Thoracic aorta (tissue), 2 donors: ENCODE measurements at regions not wholly inside any gene's neighbourhood (a gene's known extent, or its start where the extent isn't known, plus 50 kb on each side); places are given as distances from the start of the nearest gene placed in this dataset.
A peak's percentile ranks its signal among the peaks of the same experiment; 100 is the strongest.

Experiments
- ATAC-seq: fragments of 150-250 bp; one replicate; pipeline ENCODE4 v1.8.0; 2017; ENCODE audit warnings: low read depth; ENCODE audit not compliant: insufficient number of reproducible peaks, low FRiP score
- DNase-seq: peaks from one replicate; pipeline ENCODE4 v3.0.0-alpha.2; 2020; ENCODE audit warnings: low spot score
- H3K27ac ChIP-seq, 2 donors: fragments of 200-600 bp; sonication (generic); 1 replicate in 1 of 2; 2 replicates in 1 of 2; pipeline ENCODE4 v1.5.1; 2016; ENCODE audit warnings: mild to moderate bottlenecking in 2 of 2, moderate library complexity in 2 of 2
- H3K27me3 ChIP-seq: fragments of 200-600 bp; sonication (generic); replicated peaks from 2 replicates; pipeline ENCODE4 v1.6.0; 2016; ENCODE audit warnings: mild to moderate bottlenecking; ENCODE audit not compliant: insufficient read depth
- H3K36me3 ChIP-seq: fragments of 200-600 bp; sonication (generic); one replicate; pipeline ENCODE4 v1.5.1; 2016
- H3K4me1 ChIP-seq, 2 donors: fragments of 200-600 bp; sonication (generic); 1 replicate in 1 of 2; 2 replicates in 1 of 2; pipeline versions ENCODE4 v1.5.1 to v1.6.0; 2016; ENCODE audit warnings: low read depth in 2 of 2, mild to moderate bottlenecking in 1 of 2; ENCODE audit not compliant: control insufficient read depth in 1 of 2
- H3K4me3 ChIP-seq: fragments of 200-600 bp; sonication (generic); 2 replicates; pipeline ENCODE4 v1.5.1; 2016; ENCODE audit warnings: mild to moderate bottlenecking
- H3K9me3 ChIP-seq: fragments of 200-600 bp; sonication (generic); 2 replicates; pipeline ENCODE4 v1.5.1; 2016
- TF ChIP-seq, protein P1 (sequence below): fragments of 200-600 bp; sonication (generic); IDR thresholded peaks from one replicate; pipeline ENCODE4 v1.5.1; 2019; ENCODE audit warnings: antibody characterized with exemption

GRCh38 chr14:101481557-101481956 is 79.7 kb upstream of the DIO3 start:
- peaks cover 3% of the 10 kb centered on the region for H3K9me3 ChIP-seq
- no peak overlapping the region for H3K4me3 ChIP-seq
- H3K27me3 ChIP-seq = no peaks in the 10 kb centered on the region
- ATAC-seq = no peak
- TF ChIP-seq, protein P1, sequence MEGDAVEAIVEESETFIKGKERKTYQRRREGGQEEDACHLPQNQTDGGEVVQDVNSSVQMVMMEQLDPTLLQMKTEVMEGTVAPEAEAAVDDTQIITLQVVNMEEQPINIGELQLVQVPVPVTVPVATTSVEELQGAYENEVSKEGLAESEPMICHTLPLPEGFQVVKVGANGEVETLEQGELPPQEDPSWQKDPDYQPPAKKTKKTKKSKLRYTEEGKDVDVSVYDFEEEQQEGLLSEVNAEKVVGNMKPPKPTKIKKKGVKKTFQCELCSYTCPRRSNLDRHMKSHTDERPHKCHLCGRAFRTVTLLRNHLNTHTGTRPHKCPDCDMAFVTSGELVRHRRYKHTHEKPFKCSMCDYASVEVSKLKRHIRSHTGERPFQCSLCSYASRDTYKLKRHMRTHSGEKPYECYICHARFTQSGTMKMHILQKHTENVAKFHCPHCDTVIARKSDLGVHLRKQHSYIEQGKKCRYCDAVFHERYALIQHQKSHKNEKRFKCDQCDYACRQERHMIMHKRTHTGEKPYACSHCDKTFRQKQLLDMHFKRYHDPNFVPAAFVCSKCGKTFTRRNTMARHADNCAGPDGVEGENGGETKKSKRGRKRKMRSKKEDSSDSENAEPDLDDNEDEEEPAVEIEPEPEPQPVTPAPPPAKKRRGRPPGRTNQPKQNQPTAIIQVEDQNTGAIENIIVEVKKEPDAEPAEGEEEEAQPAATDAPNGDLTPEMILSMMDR = no peak
- no peaks in the 10 kb centered on the region for H3K36me3 ChIP-seq
- H3K4me1 ChIP-seq = peaks cover 0 to 8% of the 10 kb centered on the region in 2 donors
- no peak for DNase-seq
- H3K27ac ChIP-seq = peak overlapping the region in 1 of 2 donors; percentile 4

- peaks cover 0 to 8% of the 10 kb centered on the region in 2 donors for H3K4me1 ChIP-seq
- no peak overlapping the region for H3K27ac ChIP-seq
- TF ChIP-seq, protein P1 = no peak
- no peaks in the 10 kb centered on the region for H3K27me3 ChIP-seq
- no peak for DNase-seq
- H3K4me3 ChIP-seq = no peak overlapping the region
- ATAC-seq = no peak
- H3K36me3 ChIP-seq = no peaks in the 10 kb centered on the region
- peaks cover 3% of the 10 kb centered on the region for H3K9me3 ChIP-seq
These were observed 79.2 kb upstream of the DIO3 start for GRCh38 chr14:101482066-101482465.

DNA sequence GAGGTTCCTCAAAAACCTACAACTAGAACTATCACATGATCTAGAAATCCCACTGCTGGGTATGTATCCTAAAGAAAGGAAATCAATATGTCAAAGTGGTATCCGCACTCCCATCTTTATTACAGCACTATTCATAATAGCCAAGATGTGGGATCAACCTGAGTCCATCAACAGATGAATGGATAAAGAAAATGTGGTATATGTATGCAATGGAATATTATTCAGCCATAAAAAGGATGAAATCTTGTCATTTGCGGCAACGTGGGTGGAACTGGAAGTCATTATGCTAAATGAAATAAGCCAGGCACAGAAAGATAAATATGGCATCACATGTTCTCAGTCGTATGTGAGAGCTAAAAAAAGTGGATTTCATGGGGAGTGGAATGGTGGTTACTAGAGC is 77.5 kb upstream of the DIO3 start:
- ATAC-seq = no peak
- no peaks in the 10 kb centered on the region for H3K36me3 ChIP-seq
- H3K4me1 ChIP-seq = peaks cover 0 to 8% of the 10 kb centered on the region in 2 donors
- peaks cover 3% of the 10 kb centered on the region for H3K9me3 ChIP-seq
- no peak for DNase-seq
- TF ChIP-seq, protein P1 = no peak
- H3K27ac ChIP-seq = no peak overlapping the region
- H3K4me3 ChIP-seq = no peak overlapping the region
- no peaks in the 10 kb centered on the region for H3K27me3 ChIP-seq

- no peaks in the 10 kb centered on the region for H3K4me1 ChIP-seq
- no peak overlapping the region for H3K27ac ChIP-seq
- H3K27me3 ChIP-seq = no peaks in the 10 kb centered on the region
- H3K36me3 ChIP-seq = no peaks in the 10 kb centered on the region
- no peak for DNase-seq
- TF ChIP-seq, protein P1 = no peak
- no peak for ATAC-seq
- no peak overlapping the region for H3K4me3 ChIP-seq
- H3K9me3 ChIP-seq = no peaks in the 10 kb centered on the region
These were observed 72.1 kb upstream of the DIO3 start for GRCh38 chr14:101489092-101489760.

- DNase-seq = no peak
- Histone ChIP-seq H3K4me3 (no peak overlapping the region), H3K27me3 (no peaks in the 10 kb centered on the region), H3K4me1 (no peaks in the 10 kb centered on the region), H3K27ac (no peak overlapping the region), H3K36me3 (no peaks in the 10 kb centered on the region), H3K9me3 (no peaks in the 10 kb centered on the region)
- no peak for ATAC-seq
- TF ChIP-seq, protein P1 = no peak
These were observed 70.5 kb upstream of the DIO3 start for GRCh38 chr14:101490771-101491170.
